ENCODE measurements at regions not wholly inside any gene's neighbourhood (a gene's known extent, or its start where the extent isn't known, plus 50 kb on each side); places are given as distances from the start of the nearest gene placed in this dataset.

GRCh38 chr2:10981941-10982431, 70.3 kb downstream of the KCNF1 start:
- peak in 1 of 2 donors; percentile 82 for DNase-seq (ENCODE audit: low spot score in 2 of 2)
- intact Hi-C loops (cut with DNase I; ENCODE audit: low total_unique reads): no loop called here
- no peak for TF ChIP-seq POLR2A (IDR thresholded peaks at IDR 0.05)
- TF ChIP-seq, protein P1, sequence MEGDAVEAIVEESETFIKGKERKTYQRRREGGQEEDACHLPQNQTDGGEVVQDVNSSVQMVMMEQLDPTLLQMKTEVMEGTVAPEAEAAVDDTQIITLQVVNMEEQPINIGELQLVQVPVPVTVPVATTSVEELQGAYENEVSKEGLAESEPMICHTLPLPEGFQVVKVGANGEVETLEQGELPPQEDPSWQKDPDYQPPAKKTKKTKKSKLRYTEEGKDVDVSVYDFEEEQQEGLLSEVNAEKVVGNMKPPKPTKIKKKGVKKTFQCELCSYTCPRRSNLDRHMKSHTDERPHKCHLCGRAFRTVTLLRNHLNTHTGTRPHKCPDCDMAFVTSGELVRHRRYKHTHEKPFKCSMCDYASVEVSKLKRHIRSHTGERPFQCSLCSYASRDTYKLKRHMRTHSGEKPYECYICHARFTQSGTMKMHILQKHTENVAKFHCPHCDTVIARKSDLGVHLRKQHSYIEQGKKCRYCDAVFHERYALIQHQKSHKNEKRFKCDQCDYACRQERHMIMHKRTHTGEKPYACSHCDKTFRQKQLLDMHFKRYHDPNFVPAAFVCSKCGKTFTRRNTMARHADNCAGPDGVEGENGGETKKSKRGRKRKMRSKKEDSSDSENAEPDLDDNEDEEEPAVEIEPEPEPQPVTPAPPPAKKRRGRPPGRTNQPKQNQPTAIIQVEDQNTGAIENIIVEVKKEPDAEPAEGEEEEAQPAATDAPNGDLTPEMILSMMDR (IDR thresholded peaks at IDR 0.05): no peak
- 90 to 93% methylated on average over 13 of the region's 13 CpGs for WGBS, 2 donors
- H3K4me3 ChIP-seq (ENCODE audit: low read depth, poor library complexity, severe bottlenecking): no peak overlapping the region

- intact Hi-C loops (cut with DNase I; ENCODE audit: low total_unique reads): no loop called here
- TF ChIP-seq POLR2A (IDR thresholded peaks at IDR 0.05): no peak
- TF ChIP-seq, protein P1 (IDR thresholded peaks at IDR 0.05): no peak
- peak in 1 of 2 donors; percentile 80 for DNase-seq (ENCODE audit: low spot score in 2 of 2)
- no peak overlapping the region for H3K4me3 ChIP-seq (ENCODE audit: low read depth, poor library complexity, severe bottlenecking)
- WGBS, 2 donors: 65% methylated on average over 22 to 25 of the region's 25 CpGs
Measured at GRCh38 chr2:10982931-10983701, 71.4 kb downstream of the KCNF1 start.

- intact Hi-C loops (cut with DNase I; ENCODE audit: low total_unique reads): no loop called here
- peak in 1 of 2 donors; percentile 60 for DNase-seq (ENCODE audit: low spot score in 2 of 2)
- no peak for TF ChIP-seq POLR2A (IDR thresholded peaks at IDR 0.05)
- TF ChIP-seq, protein P1 (IDR thresholded peaks at IDR 0.05): no peak
- WGBS, 2 donors: 73 to 77% methylated on average over 10 of the region's 12 CpGs
- no peak overlapping the region for H3K4me3 ChIP-seq (ENCODE audit: low read depth, poor library complexity, severe bottlenecking)
Measured at GRCh38 chr2:10983711-10984110, 72.0 kb downstream of the KCNF1 start.

GRCh38 chr2:10984418-10985135, 72.8 kb downstream of the KCNF1 start:
- WGBS, 2 donors: 74 to 87% methylated on average over 6 of the region's 6 CpGs

GRCh38 chr2:10985260-10985659, 73.5 kb downstream of the KCNF1 start:
- no peak overlapping the region for H3K4me3 ChIP-seq (ENCODE audit: low read depth, poor library complexity, severe bottlenecking)
- WGBS, 2 donors: 38 to 44% methylated on average over 6 of the region's 6 CpGs
- DNase-seq (ENCODE audit: low spot score in 2 of 2): peak in 1 of 2 donors; percentile 42
- intact Hi-C loops (cut with DNase I; ENCODE audit: low total_unique reads): no loop called here
- TF ChIP-seq, protein P1 (IDR thresholded peaks at IDR 0.05): no peak
- no peak for TF ChIP-seq POLR2A (IDR thresholded peaks at IDR 0.05)

More at GRCh38 chr2:10984418-10985135, 72.8 kb downstream of the KCNF1 start:
- DNase-seq (ENCODE audit: low spot score in 2 of 2): peak in 1 of 2 donors; percentile 10
- intact Hi-C loops (cut with DNase I; ENCODE audit: low total_unique reads): no loop called here
- H3K4me3 ChIP-seq (ENCODE audit: low read depth, poor library complexity, severe bottlenecking): no peak overlapping the region
- TF ChIP-seq, protein P1 (IDR thresholded peaks at IDR 0.05): no peak
- TF ChIP-seq POLR2A (IDR thresholded peaks at IDR 0.05): no peak
